Neural crest cell (in vitro differentiated cells): ENCODE measurements at regions not wholly inside any gene's neighbourhood (a gene's known extent, or its start where the extent isn't known, plus 50 kb on each side); places are given as distances from the start of the nearest gene placed in this dataset.
"Not testable (repeated sequence)": the region's sequence is repeated elsewhere in the genome, so short reads cannot be mapped to it uniquely, and the experiment has no call there.

ENCODE experiments used
- DNase-seq: peaks from one replicate; pipeline ENCODE4 v3.0.0; 2021; ENCODE audit warnings: low read depth, mixed read lengths, low spot score
- H3K27ac Mint-ChIP-seq: one replicate; pipeline ENCODE4 v1.8.0; 2021; ENCODE audit warnings: mild to moderate bottlenecking, mixed read lengths; ENCODE audit not compliant: unreplicated experiment
- H3K27me3 Mint-ChIP-seq: 2 replicates; pipeline ENCODE4 v1.8.0; 2021; ENCODE audit warnings: low read depth, mild to moderate bottlenecking, mixed read lengths
- H3K36me3 Mint-ChIP-seq: 2 replicates; pipeline ENCODE4 v1.8.0; 2021; ENCODE audit warnings: low read depth, mild to moderate bottlenecking, mixed read lengths
- H3K4me1 Mint-ChIP-seq: 2 replicates; pipeline ENCODE4 v1.8.0; 2021; ENCODE audit warnings: mixed read lengths
- H3K4me3 Mint-ChIP-seq: one replicate; pipeline ENCODE4 v1.8.0; 2021; ENCODE audit warnings: mild to moderate bottlenecking, mixed read lengths
- H3K9me3 Mint-ChIP-seq: 2 replicates; pipeline ENCODE4 v1.8.0; 2021; ENCODE audit warnings: mixed read lengths
- TF ChIP-seq, protein P1 (sequence below): fragments of 200-600 bp; sonication (generic); conservative IDR thresholded peaks from 2 replicates; pipeline ENCODE4 v1.5.0; 2021; ENCODE audit warnings: antibody characterized with exemption, mild to moderate bottlenecking

- no peak overlapping the region for H3K27ac Mint-ChIP-seq
- no peak for DNase-seq
- H3K9me3 Mint-ChIP-seq = peaks cover 32% of the 10 kb centered on the region
- peaks cover 5% of the 10 kb centered on the region for H3K4me1 Mint-ChIP-seq
- peaks cover 3% of the 10 kb centered on the region for H3K36me3 Mint-ChIP-seq
- H3K4me3 Mint-ChIP-seq = no peak overlapping the region
- peaks cover 2% of the 10 kb centered on the region for H3K27me3 Mint-ChIP-seq
- TF ChIP-seq, protein P1, sequence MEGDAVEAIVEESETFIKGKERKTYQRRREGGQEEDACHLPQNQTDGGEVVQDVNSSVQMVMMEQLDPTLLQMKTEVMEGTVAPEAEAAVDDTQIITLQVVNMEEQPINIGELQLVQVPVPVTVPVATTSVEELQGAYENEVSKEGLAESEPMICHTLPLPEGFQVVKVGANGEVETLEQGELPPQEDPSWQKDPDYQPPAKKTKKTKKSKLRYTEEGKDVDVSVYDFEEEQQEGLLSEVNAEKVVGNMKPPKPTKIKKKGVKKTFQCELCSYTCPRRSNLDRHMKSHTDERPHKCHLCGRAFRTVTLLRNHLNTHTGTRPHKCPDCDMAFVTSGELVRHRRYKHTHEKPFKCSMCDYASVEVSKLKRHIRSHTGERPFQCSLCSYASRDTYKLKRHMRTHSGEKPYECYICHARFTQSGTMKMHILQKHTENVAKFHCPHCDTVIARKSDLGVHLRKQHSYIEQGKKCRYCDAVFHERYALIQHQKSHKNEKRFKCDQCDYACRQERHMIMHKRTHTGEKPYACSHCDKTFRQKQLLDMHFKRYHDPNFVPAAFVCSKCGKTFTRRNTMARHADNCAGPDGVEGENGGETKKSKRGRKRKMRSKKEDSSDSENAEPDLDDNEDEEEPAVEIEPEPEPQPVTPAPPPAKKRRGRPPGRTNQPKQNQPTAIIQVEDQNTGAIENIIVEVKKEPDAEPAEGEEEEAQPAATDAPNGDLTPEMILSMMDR = no peak
Measured at GRCh38 chr2:224120986-224121385, 81.9 kb upstream of the SERPINE2 start.

DNA sequence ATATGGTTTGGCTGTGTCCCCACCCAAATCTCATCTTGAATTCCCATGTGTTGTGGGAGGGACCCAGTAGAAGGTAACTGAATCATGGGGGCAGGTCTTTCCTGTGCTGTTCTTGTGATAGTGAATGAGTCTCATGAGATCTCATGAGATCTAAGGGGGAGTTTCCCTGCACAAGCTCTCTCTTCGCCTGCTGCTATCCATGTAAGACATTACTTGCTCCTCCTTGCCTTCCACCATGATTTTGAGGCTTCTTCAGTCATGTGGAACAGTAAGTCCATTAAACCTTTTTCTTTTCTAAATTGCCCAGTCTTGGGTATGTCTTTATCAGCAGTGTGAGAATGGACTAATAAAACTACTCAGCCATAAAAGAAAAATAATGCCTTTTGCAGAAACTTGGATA lies 80.8 kb upstream of the SERPINE2 start:
- DNase-seq, H3K4me3 Mint-ChIP-seq, H3K36me3 Mint-ChIP-seq, H3K4me1 Mint-ChIP-seq, H3K27ac Mint-ChIP-seq, H3K27me3 Mint-ChIP-seq: not testable (repeated sequence)
- peaks cover 32% of the 10 kb centered on the region for H3K9me3 Mint-ChIP-seq

DNA sequence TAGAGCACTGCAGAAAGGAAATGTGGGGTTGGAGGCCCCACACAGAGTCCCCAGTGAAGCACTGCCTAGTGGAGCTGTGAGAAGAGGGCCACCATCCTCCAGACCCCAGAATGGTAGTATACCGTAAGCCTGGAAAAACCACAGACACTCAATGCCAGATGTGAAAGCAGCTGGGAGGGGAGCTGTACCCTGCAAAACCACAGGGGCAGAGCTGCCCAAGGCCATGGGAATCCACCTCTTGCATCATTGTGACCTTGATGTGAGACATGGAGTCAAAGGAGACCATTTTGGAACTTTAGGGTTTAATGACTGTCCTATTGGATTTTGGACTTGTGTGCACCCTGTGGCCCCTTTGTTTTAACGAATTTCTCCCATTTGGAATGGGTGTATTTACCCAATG lies 75.3 kb upstream of the SERPINE2 start:
- Mint-ChIP-seq H3K4me3 (no peak overlapping the region), H3K9me3 (peaks cover 25% of the 10 kb centered on the region), H3K4me1 (no peaks in the 10 kb centered on the region), H3K36me3 (peaks cover 6% of the 10 kb centered on the region), H3K27ac (no peak overlapping the region), H3K27me3 (peaks cover 2% of the 10 kb centered on the region)
- TF ChIP-seq, protein P1 = no peak
- no peak for DNase-seq

GRCh38 chr2:224113930-224114329 lies 74.8 kb upstream of the SERPINE2 start:
- H3K27me3 Mint-ChIP-seq, DNase-seq, H3K4me3 Mint-ChIP-seq, H3K27ac Mint-ChIP-seq, H3K36me3 Mint-ChIP-seq, H3K4me1 Mint-ChIP-seq: not testable (repeated sequence)
- peaks cover 22% of the 10 kb centered on the region for H3K9me3 Mint-ChIP-seq

DNA sequence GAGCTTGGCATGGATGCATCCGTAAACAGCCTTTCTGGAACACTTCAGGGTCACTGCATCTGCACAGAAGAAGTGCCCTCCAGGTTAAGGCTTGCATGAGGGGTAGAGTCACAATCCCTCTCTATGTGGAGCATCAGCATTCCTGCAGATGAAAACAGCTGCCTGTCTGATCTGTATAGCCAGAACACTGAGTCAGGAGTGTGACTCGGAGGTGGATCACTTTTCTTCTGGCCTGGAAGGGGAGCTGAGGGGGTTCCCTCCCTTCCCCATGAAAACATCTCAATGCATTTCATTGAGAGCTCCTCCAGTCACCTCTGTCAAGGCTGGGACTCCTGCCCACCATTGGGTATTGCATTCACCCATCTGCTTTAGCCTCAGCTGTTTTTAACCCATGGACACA lies 72.5 kb upstream of the SERPINE2 start:
- Mint-ChIP-seq H3K36me3 (peaks cover 2% of the 10 kb centered on the region), H3K27ac (no peak overlapping the region), H3K9me3 (peaks cover 6% of the 10 kb centered on the region), H3K4me1 (no peaks in the 10 kb centered on the region), H3K27me3 (no peaks in the 10 kb centered on the region), H3K4me3 (no peak overlapping the region)
- no peak for DNase-seq
- TF ChIP-seq, protein P1 = no peak

GRCh38 chr2:224110811-224111210 lies 71.7 kb upstream of the SERPINE2 start:
- no peak overlapping the region for H3K27ac Mint-ChIP-seq
- H3K27me3 Mint-ChIP-seq = no peaks in the 10 kb centered on the region

More at GRCh38 chr2:224110811-224111210, 71.7 kb upstream of the SERPINE2 start:
- no peak for DNase-seq
- no peaks in the 10 kb centered on the region for H3K4me1 Mint-ChIP-seq
- peaks cover 6% of the 10 kb centered on the region for H3K9me3 Mint-ChIP-seq
- H3K4me3 Mint-ChIP-seq = no peak overlapping the region
- TF ChIP-seq, protein P1 = no peak
- H3K36me3 Mint-ChIP-seq = peaks cover 2% of the 10 kb centered on the region
